Uterus (tissue), 3 donors: ENCODE measurements at regions not wholly inside any gene's neighbourhood (a gene's known extent, or its start where the extent isn't known, plus 50 kb on each side); places are given as distances from the start of the nearest gene placed in this dataset.
"Not testable (repeated sequence)": the region's sequence is repeated elsewhere in the genome, so short reads cannot be mapped to it uniquely, and the experiment has no call there.

Source experiments
- DNase-seq, 2 donors: peaks; one replicate each; pipeline ENCODE4 v3.0.0-alpha.2; 2019 to 2020
- H3K27ac ChIP-seq, 2 donors: fragments of 200-600 bp; sonication (generic); 1 replicate in 1 of 2; 2 replicates in 1 of 2; pipeline ENCODE4 v1.5.1; 2016 to 2018
- H3K27me3 ChIP-seq, 2 donors: fragments of 200-600 bp; sonication (generic); one replicate each; pipeline ENCODE4 v1.5.1; 2018 to 2019; ENCODE audit warnings: control low read depth in 1 of 2
- H3K36me3 ChIP-seq, 2 donors: fragments of 200-600 bp; sonication (generic); one replicate each; pipeline ENCODE4 v1.5.1; 2019; ENCODE audit warnings: control low read depth in 1 of 2
- H3K4me1 ChIP-seq, 2 donors: fragments of 200-600 bp; sonication (generic); one replicate each; pipeline ENCODE4 v1.5.1; 2018 to 2019; ENCODE audit warnings: control low read depth in 1 of 2
- H3K4me3 ChIP-seq, 2 donors: fragments of 200-600 bp; sonication (generic); 1 replicate in 1 of 2; 2 replicates in 1 of 2; pipeline ENCODE4 v1.5.1; 2018 to 2019; ENCODE audit warnings: mild to moderate bottlenecking in 1 of 2
- H3K9me3 ChIP-seq, 2 donors: fragments of 200-600 bp; sonication (generic); one replicate each; pipeline ENCODE4 v1.5.1; 2019; ENCODE audit warnings: control low read depth in 1 of 2
- POLR2A ChIP-seq, 2 donors: fragments of 450-650 bp; IDR thresholded peaks; one replicate each; pipeline ENCODE4 v1.6.1; 2016; ENCODE audit warnings: antibody characterized with exemption in 2 of 2, mild to moderate bottlenecking in 1 of 2, moderate library complexity in 1 of 2
- intact Hi-C: fragments of 100-400 bp; cut with DNase I; formaldehyde crosslinking; loops from one replicate; pipeline ENCODE4 v1.15.1; 2023; ENCODE audit warnings: low total_unique reads
- TF ChIP-seq, protein P1 (sequence below), 4 experiments: fragments of 200-600 bp in 2 of 4; fragments of 450-650 bp in 2 of 4; sonication (generic) in 2 of 4; IDR thresholded peaks; one replicate each; pipeline ENCODE4 v1.5.1; 2016 to 2019; ENCODE audit warnings: antibody characterized with exemption in 4 of 4, mild to moderate bottlenecking in 2 of 4, moderate library complexity in 1 of 4
- donor health status: DM: yes; HTN: yes; CAD: no.

- H3K27me3 ChIP-seq, result no peaks in the 10 kb centered on the region
- TF ChIP-seq, protein P1, sequence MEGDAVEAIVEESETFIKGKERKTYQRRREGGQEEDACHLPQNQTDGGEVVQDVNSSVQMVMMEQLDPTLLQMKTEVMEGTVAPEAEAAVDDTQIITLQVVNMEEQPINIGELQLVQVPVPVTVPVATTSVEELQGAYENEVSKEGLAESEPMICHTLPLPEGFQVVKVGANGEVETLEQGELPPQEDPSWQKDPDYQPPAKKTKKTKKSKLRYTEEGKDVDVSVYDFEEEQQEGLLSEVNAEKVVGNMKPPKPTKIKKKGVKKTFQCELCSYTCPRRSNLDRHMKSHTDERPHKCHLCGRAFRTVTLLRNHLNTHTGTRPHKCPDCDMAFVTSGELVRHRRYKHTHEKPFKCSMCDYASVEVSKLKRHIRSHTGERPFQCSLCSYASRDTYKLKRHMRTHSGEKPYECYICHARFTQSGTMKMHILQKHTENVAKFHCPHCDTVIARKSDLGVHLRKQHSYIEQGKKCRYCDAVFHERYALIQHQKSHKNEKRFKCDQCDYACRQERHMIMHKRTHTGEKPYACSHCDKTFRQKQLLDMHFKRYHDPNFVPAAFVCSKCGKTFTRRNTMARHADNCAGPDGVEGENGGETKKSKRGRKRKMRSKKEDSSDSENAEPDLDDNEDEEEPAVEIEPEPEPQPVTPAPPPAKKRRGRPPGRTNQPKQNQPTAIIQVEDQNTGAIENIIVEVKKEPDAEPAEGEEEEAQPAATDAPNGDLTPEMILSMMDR (IDR thresholded peaks at IDR 0.05), result no peak
- TF ChIP-seq POLR2A (IDR thresholded peaks at IDR 0.05), result no peak
- H3K4me3 ChIP-seq, result no peak overlapping the region
- no peaks in the 10 kb centered on the region for H3K36me3 ChIP-seq
- no peak overlapping the region for H3K27ac ChIP-seq
- no peak for DNase-seq
- no peaks in the 10 kb centered on the region for H3K4me1 ChIP-seq
- intact Hi-C loops, result no loop called here
- no peaks in the 10 kb centered on the region for H3K9me3 ChIP-seq
Measured at GRCh38 chr6:81606965-81607381, 145.5 kb downstream of the TENT5A start.

DNA sequence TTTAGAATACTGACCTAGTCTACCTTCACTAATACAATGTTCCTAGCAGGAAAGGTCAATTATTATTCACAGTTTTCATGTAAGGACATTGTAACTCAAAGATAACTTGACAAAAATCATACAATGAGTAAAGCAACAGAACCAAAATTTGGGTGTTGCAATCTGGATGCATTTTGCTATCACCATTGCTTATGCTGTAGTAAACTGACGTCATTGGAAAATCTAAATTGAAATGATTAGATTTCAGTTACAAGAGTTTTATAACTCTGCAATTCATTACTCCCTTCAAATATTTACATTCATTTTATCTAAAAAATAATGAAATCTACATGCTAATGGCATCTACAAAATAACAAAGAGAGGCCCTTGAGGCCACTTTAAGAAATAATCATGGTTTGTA lies 147.0 kb downstream of the TENT5A start:
- no peaks in the 10 kb centered on the region for H3K36me3 ChIP-seq
- H3K4me3 ChIP-seq, result no peak overlapping the region
- intact Hi-C loops, result no loop called here
- H3K9me3 ChIP-seq, result no peaks in the 10 kb centered on the region
- TF ChIP-seq, protein P1 (IDR thresholded peaks at IDR 0.05), result no peak
- no peak for TF ChIP-seq POLR2A (IDR thresholded peaks at IDR 0.05)
- H3K27me3 ChIP-seq, result no peaks in the 10 kb centered on the region
- DNase-seq, result no peak
- H3K4me1 ChIP-seq, result no peaks in the 10 kb centered on the region
- H3K27ac ChIP-seq, result no peak overlapping the region

DNA sequence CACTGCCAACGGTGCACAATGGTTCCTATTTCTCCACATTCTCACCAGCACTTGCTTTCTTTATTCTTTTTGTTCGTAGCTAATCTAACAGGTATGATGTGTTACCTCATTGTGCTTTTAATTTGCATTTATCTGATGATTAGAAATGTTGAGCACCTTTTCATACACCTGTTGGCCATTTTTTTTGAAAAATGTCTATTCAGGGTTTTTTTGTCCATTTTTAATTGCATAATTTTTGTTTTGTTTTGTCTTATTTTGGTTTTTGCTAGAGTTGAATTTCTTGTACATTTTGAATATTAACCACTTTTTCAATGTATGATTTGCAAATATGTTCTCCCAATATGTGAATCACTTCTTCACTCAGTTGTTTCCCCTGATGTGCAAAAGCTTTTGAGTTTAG lies 150.6 kb downstream of the TENT5A start:
- Histone ChIP-seq H3K9me3 (no peaks in the 10 kb centered on the region), H3K27ac (no peak overlapping the region), H3K27me3 (no peaks in the 10 kb centered on the region), H3K4me3 (no peak overlapping the region), H3K36me3 (no peaks in the 10 kb centered on the region), H3K4me1 (no peaks in the 10 kb centered on the region)
- intact Hi-C loops, result no loop called here
- TF ChIP-seq, protein P1 (IDR thresholded peaks at IDR 0.05), result no peak
- TF ChIP-seq POLR2A (IDR thresholded peaks at IDR 0.05), result no peak
- no peak for DNase-seq

- H3K27me3 ChIP-seq, intact Hi-C loops, H3K4me3 ChIP-seq, DNase-seq, H3K27ac ChIP-seq, H3K36me3 ChIP-seq, H3K9me3 ChIP-seq, H3K4me1 ChIP-seq: not testable (repeated sequence)
Measured at GRCh38 chr6:81600488-81600887, 152.0 kb downstream of the TENT5A start.

DNA sequence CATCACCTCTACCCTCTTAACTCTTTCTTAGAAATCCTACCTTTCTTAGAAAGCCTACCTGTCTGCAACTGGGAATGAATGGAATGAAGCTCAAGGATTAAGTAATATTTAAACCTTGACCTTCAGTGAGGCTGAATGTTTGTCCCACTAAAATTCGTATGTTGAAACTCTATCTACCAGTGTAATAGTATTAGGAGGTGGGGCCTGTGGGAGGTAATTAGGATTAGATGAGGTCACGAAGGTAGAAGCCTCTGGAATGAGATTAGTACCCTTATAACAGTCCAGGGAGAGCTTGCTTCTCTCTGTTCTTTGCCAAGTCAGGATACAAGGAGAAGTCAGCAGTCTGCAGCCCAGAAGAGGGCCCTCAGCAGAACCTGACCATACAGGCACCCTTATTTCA lies 158.0 kb downstream of the TENT5A start:
- intact Hi-C loops, result no loop called here
- Histone ChIP-seq H3K4me3 (no peak overlapping the region), H3K27ac (no peak overlapping the region), H3K36me3 (no peaks in the 10 kb centered on the region), H3K27me3 (no peaks in the 10 kb centered on the region), H3K4me1 (no peaks in the 10 kb centered on the region), H3K9me3 (no peaks in the 10 kb centered on the region)
- DNase-seq, result no peak
- no peak for TF ChIP-seq POLR2A (IDR thresholded peaks at IDR 0.05)
- TF ChIP-seq, protein P1 (IDR thresholded peaks at IDR 0.05), result no peak

GRCh38 chr6:81590314-81590691 lies 162.2 kb downstream of the TENT5A start:
- no peaks in the 10 kb centered on the region for H3K36me3 ChIP-seq
- H3K9me3 ChIP-seq, result no peaks in the 10 kb centered on the region
- intact Hi-C loops, result no loop called here
- H3K4me1 ChIP-seq, result no peaks in the 10 kb centered on the region
- H3K4me3 ChIP-seq, result no peak overlapping the region
- no peaks in the 10 kb centered on the region for H3K27me3 ChIP-seq
- TF ChIP-seq, protein P1 (IDR thresholded peaks at IDR 0.05), result no peak
- TF ChIP-seq POLR2A (IDR thresholded peaks at IDR 0.05), result no peak
- no peak for DNase-seq
- no peak overlapping the region for H3K27ac ChIP-seq
